HAP-1 (cell line): ENCODE measurements at regions not wholly inside any gene's neighbourhood (a gene's known extent, or its start where the extent isn't known, plus 50 kb on each side); places are given as distances from the start of the nearest gene placed in this dataset.

Source experiments
- DNase-seq, 2 experiments: peaks; one replicate each; pipeline ENCODE4 v3.0.0-alpha.2; 2016 to 2020; ENCODE audit warnings: low spot score in 2 of 2
- H3K27me3 ChIP-seq: fragments of 250-450 bp; sonication (Bioruptor Pico); 2 replicates; pipeline ENCODE4 v1.5.1; 2020; ENCODE audit warnings: low read depth, mild to moderate bottlenecking, moderate library complexity
- H3K36me3 ChIP-seq: fragments of 250-450 bp; sonication (Bioruptor Pico); replicated peaks from 2 replicates; pipeline ENCODE4 v1.5.1; 2020; ENCODE audit warnings: mild to moderate bottlenecking
- H3K4me1 ChIP-seq: fragments of 250-450 bp; sonication (Bioruptor Pico); 2 replicates; pipeline ENCODE4 v1.5.1; 2020; ENCODE audit warnings: mild to moderate bottlenecking
- H3K4me3 ChIP-seq: fragments of 250-450 bp; sonication (Bioruptor Pico); 2 replicates; pipeline ENCODE4 v1.5.1; 2020; ENCODE audit warnings: mild to moderate bottlenecking, moderate library complexity
- H3K9me3 ChIP-seq: fragments of 250-450 bp; sonication (Bioruptor Pico); 2 replicates; pipeline ENCODE4 v1.5.1; 2020; ENCODE audit warnings: mild to moderate bottlenecking, moderate library complexity
- in situ Hi-C: fragments of 300-500 bp; cut with MboI; formaldehyde crosslinking; loops from 3 replicates; pipeline ENCODE4 v1.14.3; 2020; ENCODE audit warnings: low sequenced_read_pairs, inconsistent platforms, mixed read lengths

DNA sequence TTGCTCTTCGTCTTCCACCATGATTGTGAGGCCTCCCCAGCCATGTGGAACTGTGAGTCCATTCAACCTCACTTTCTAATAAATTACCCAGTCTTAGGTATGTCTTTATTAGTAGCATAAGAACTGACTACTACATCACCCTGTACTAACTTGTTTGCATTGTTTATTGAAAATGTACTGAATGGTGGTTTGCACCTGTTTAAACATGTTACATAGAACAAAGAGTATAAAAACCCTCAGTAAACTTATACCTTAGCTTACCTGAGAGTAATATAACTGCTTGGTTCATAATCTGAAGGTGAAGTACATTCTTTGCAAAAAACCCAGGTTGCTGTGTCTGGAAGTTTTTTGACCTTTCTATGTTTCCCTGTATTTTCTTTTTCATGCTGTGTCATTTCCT is 777.8 kb downstream of the TBC1D32 start:
- no peaks in the 10 kb centered on the region for H3K9me3 ChIP-seq
- no peaks in the 10 kb centered on the region for H3K36me3 ChIP-seq
- H3K27me3 ChIP-seq, result no peaks in the 10 kb centered on the region
- no peaks in the 10 kb centered on the region for H3K4me1 ChIP-seq
- DNase-seq, result no peak
- in situ Hi-C loops, result no loop called here
- H3K4me3 ChIP-seq, result no peak overlapping the region

GRCh38 chr6:120553353-120553752 is 780.9 kb downstream of the TBC1D32 start:
- no peak overlapping the region for H3K4me3 ChIP-seq
- no peaks in the 10 kb centered on the region for H3K9me3 ChIP-seq
- DNase-seq, result no peak
- in situ Hi-C loops, result no loop called here
- H3K36me3 ChIP-seq, result no peaks in the 10 kb centered on the region
- no peaks in the 10 kb centered on the region for H3K27me3 ChIP-seq
- no peaks in the 10 kb centered on the region for H3K4me1 ChIP-seq

- H3K4me1 ChIP-seq, result no peaks in the 10 kb centered on the region
- H3K4me3 ChIP-seq, result no peak overlapping the region
- in situ Hi-C loops, result no loop called here
- no peaks in the 10 kb centered on the region for H3K27me3 ChIP-seq
- no peak for DNase-seq
- no peaks in the 10 kb centered on the region for H3K36me3 ChIP-seq
- no peaks in the 10 kb centered on the region for H3K9me3 ChIP-seq
Observed at GRCh38 chr6:120545353-120545752, 788.9 kb downstream of the TBC1D32 start.

GRCh38 chr6:120534954-120535353 is 799.3 kb downstream of the TBC1D32 start:
- no peaks in the 10 kb centered on the region for H3K4me1 ChIP-seq
- H3K36me3 ChIP-seq, result no peaks in the 10 kb centered on the region
- H3K27me3 ChIP-seq, result no peaks in the 10 kb centered on the region
- no peaks in the 10 kb centered on the region for H3K9me3 ChIP-seq
- H3K4me3 ChIP-seq, result no peak overlapping the region
- DNase-seq, result no peak
- in situ Hi-C loops, result no loop called here

GRCh38 chr6:120526576-120526975 is 807.7 kb downstream of the TBC1D32 start:
- Histone ChIP-seq H3K27me3 (no peaks in the 10 kb centered on the region), H3K4me1 (no peaks in the 10 kb centered on the region), H3K9me3 (no peaks in the 10 kb centered on the region), H3K4me3 (no peak overlapping the region), H3K36me3 (no peaks in the 10 kb centered on the region)
- in situ Hi-C loops, result no loop called here
- no peak for DNase-seq

DNA sequence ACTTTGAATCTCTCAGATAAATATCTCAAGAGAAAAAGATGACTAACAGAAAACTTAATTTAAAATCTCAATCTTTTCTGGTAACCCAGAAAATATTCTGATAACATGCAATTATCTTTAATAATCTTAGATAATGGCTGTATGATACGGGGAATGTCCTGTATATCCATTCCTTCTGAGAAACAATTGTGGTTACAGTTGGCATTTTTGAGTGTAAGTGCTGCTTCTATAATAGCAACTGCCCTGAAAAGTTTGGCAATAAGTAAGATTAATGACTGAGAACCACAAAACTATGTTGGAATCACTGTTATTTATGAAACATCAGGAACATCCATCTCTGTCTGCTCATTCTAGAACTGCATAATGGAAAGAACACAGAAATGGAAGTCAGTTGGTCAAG is 819.7 kb downstream of the TBC1D32 start:
- no peak for DNase-seq
- Histone ChIP-seq H3K27me3 (no peaks in the 10 kb centered on the region), H3K36me3 (no peaks in the 10 kb centered on the region), H3K4me1 (no peaks in the 10 kb centered on the region), H3K4me3 (no peak overlapping the region), H3K9me3 (no peaks in the 10 kb centered on the region)
- in situ Hi-C loops, result no loop called here

GRCh38 chr6:120511712-120512111 is 822.6 kb downstream of the TBC1D32 start:
- no peak for DNase-seq
- Histone ChIP-seq H3K27me3 (no peaks in the 10 kb centered on the region), H3K4me1 (no peaks in the 10 kb centered on the region), H3K36me3 (no peaks in the 10 kb centered on the region), H3K9me3 (no peaks in the 10 kb centered on the region), H3K4me3 (no peak overlapping the region)
- in situ Hi-C loops, result no loop called here

- no peaks in the 10 kb centered on the region for H3K4me1 ChIP-seq
- no peak overlapping the region for H3K4me3 ChIP-seq
- no peaks in the 10 kb centered on the region for H3K36me3 ChIP-seq
- in situ Hi-C loops, result no loop called here
- no peak for DNase-seq
- no peaks in the 10 kb centered on the region for H3K27me3 ChIP-seq
- no peaks in the 10 kb centered on the region for H3K9me3 ChIP-seq
Observed at GRCh38 chr6:120498711-120499110, 835.6 kb downstream of the TBC1D32 start.

DNA sequence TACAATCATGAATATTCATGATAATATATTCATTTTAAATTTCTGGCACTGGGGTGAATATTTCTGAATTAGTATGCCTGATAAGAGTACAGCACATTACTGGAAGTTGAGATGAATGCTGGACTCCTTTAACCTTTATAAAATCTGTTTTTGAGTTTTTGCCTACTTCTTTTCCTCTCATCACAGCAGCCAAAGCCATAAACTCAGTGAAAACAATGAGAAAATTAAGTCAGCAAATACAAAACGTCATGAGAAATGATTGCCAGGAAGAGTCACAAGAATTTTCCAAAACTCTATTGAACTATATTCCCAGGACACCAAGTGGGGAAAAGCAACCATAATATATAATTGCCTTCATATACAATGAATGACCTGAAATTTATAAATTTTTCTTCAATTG is 837.6 kb downstream of the TBC1D32 start:
- H3K27me3 ChIP-seq, result no peaks in the 10 kb centered on the region
- H3K9me3 ChIP-seq, result no peaks in the 10 kb centered on the region
- H3K4me1 ChIP-seq, result no peaks in the 10 kb centered on the region
- no peak for DNase-seq
- in situ Hi-C loops, result no loop called here
- H3K4me3 ChIP-seq, result no peak overlapping the region
- H3K36me3 ChIP-seq, result no peaks in the 10 kb centered on the region

- Histone ChIP-seq H3K4me3 (no peak overlapping the region), H3K4me1 (no peaks in the 10 kb centered on the region), H3K36me3 (no peaks in the 10 kb centered on the region), H3K9me3 (no peaks in the 10 kb centered on the region), H3K27me3 (no peaks in the 10 kb centered on the region)
- in situ Hi-C loops, result no loop called here
- DNase-seq, result no peak
Observed at GRCh38 chr6:120493505-120493904, 840.8 kb downstream of the TBC1D32 start.

- Histone ChIP-seq H3K4me3 (no peak overlapping the region), H3K9me3 (no peaks in the 10 kb centered on the region), H3K4me1 (no peaks in the 10 kb centered on the region), H3K36me3 (no peaks in the 10 kb centered on the region), H3K27me3 (no peaks in the 10 kb centered on the region)
- no peak for DNase-seq
- in situ Hi-C loops, result no loop called here
Observed at GRCh38 chr6:120489941-120490340, 844.3 kb downstream of the TBC1D32 start.

DNA sequence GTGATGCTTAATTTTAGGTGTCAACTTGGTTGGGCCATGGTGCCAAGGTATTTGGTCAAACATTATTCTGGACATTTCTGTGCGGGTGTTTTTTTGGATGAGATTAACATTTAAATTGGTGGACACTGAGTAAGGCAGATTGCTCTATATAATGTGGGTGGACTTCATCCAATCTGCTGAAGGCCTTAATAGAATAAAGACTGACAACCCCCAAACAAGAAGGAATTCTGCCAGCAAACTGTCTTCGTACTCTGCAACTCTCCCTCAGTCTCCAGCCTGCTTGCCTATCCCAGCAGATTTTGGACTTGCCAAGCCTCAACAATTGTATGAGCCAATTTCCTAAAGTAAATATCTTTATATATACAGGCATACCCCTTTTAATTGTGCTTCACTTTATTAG is 850.1 kb downstream of the TBC1D32 start:
- Histone ChIP-seq H3K4me3 (no peak overlapping the region), H3K36me3 (no peaks in the 10 kb centered on the region), H3K4me1 (no peaks in the 10 kb centered on the region), H3K27me3 (no peaks in the 10 kb centered on the region), H3K9me3 (no peaks in the 10 kb centered on the region)
- in situ Hi-C loops, result no loop called here
- DNase-seq, result no peak

GRCh38 chr6:120478650-120479049 is 855.6 kb downstream of the TBC1D32 start:
- Histone ChIP-seq H3K9me3 (no peaks in the 10 kb centered on the region), H3K27me3 (no peaks in the 10 kb centered on the region), H3K4me3 (no peak overlapping the region), H3K36me3 (no peaks in the 10 kb centered on the region), H3K4me1 (no peaks in the 10 kb centered on the region)
- no peak for DNase-seq
- in situ Hi-C loops, result no loop called here

DNA sequence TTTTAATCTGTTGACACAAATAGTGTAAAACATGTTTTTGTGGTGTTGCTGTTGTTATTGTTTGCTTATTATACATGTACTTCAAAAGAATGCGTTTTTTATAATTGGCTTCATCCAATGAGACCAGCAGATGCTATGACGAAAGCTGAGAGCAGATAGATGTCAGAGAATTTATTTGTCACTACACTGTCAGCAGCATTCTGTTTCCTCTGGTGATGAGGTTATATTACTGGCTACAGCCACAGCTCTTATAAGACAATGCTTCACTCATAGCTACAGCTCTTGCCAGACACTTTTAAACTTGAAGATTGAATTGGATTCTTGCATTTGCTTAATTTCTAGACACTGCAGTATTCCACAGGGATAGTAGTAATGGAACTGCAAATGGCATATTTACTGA is 860.5 kb downstream of the TBC1D32 start:
- no peak overlapping the region for H3K4me3 ChIP-seq
- in situ Hi-C loops, result no loop called here
- no peaks in the 10 kb centered on the region for H3K9me3 ChIP-seq
- DNase-seq, result no peak
- H3K27me3 ChIP-seq, result no peaks in the 10 kb centered on the region
- no peaks in the 10 kb centered on the region for H3K4me1 ChIP-seq
- no peaks in the 10 kb centered on the region for H3K36me3 ChIP-seq

GRCh38 chr6:120468486-120468885 is 865.8 kb downstream of the TBC1D32 start:
- DNase-seq, result no peak
- Histone ChIP-seq H3K4me3 (no peak overlapping the region), H3K27me3 (no peaks in the 10 kb centered on the region), H3K4me1 (no peaks in the 10 kb centered on the region), H3K9me3 (no peaks in the 10 kb centered on the region), H3K36me3 (no peaks in the 10 kb centered on the region)
- in situ Hi-C loops, result no loop called here
